WTC11 (cell line): ENCODE measurements at regions not wholly inside any gene's neighbourhood (a gene's known extent, or its start where the extent isn't known, plus 50 kb on each side); places are given as distances from the start of the nearest gene placed in this dataset.

Experiments used
- ATAC-seq: fragments of 200-7000 bp; cut with Tn5 transposase; 2 replicates; pipeline ENCODE4 v1.10.0; 2021; ENCODE audit warnings: mild to moderate bottlenecking, moderate library complexity
- CTCF ChIA-PET: fragments of 300-600 bp; sonication (Branson Sonifier 250); formaldehyde crosslinking; loops from one replicate; lab custom pipeline; 2021; ENCODE audit warnings: antibody characterized with exemption; lab: Charles Lee
- POLR2A ChIA-PET: fragments of 350-600 bp; sonication (Branson Sonifier 250); formaldehyde crosslinking; loops from one replicate; lab custom pipeline; 2021; ENCODE audit warnings: antibody characterized with exemption; lab: Charles Lee
- DNase-seq: peaks from one replicate; pipeline ENCODE4 v3.0.0; 2021; ENCODE audit warnings: low spot score
- H3K27ac Mint-ChIP-seq: 2 replicates; pipeline ENCODE4 v1.8.0; 2021; ENCODE audit warnings: mixed read lengths
- H3K27me3 Mint-ChIP-seq: 2 replicates; pipeline ENCODE4 v1.8.0; 2021; ENCODE audit warnings: low read depth, mild to moderate bottlenecking, moderate library complexity, mixed read lengths
- H3K36me3 Mint-ChIP-seq: 2 replicates; pipeline ENCODE4 v1.8.0; 2021; ENCODE audit warnings: mixed read lengths
- H3K4me1 Mint-ChIP-seq: 2 replicates; pipeline ENCODE4 v1.8.0; 2022; ENCODE audit warnings: mixed read lengths
- H3K4me3 Mint-ChIP-seq: 2 replicates; pipeline ENCODE4 v1.8.0; 2021; ENCODE audit warnings: mild to moderate bottlenecking, moderate library complexity, mixed read lengths
- H3K9me3 Mint-ChIP-seq: 2 replicates; pipeline ENCODE4 v1.8.0; 2021; ENCODE audit warnings: mixed read lengths
- CREM ChIP-seq: sonication (generic); formaldehyde crosslinking; IDR thresholded peaks from 2 replicates; pipeline ENCODE4 v1.8.1; 2022; ENCODE audit warnings: mild to moderate bottlenecking, missing genetic modification reagents, moderate library complexity
- GABPB1 ChIP-seq: sonication (generic); formaldehyde crosslinking; IDR thresholded peaks from 2 replicates; pipeline ENCODE4 v1.8.1; 2023; ENCODE audit warnings: mild to moderate bottlenecking, missing genetic modification reagents
- GRHL2 ChIP-seq: fragments of 250-450 bp; sonication (Bioruptor Pico); IDR thresholded peaks from 2 replicates; pipeline ENCODE4 v1.8.0; 2022; ENCODE audit warnings: mild to moderate bottlenecking, moderate library complexity; ENCODE audit not compliant: insufficient replicate concordance, severe bottlenecking
- JUN ChIP-seq: sonication (generic); formaldehyde crosslinking; IDR thresholded peaks from 2 replicates; pipeline ENCODE4 v1.8.0; 2023; ENCODE audit warnings: mild to moderate bottlenecking, missing genetic modification reagents
- NFE2L1 ChIP-seq: sonication (generic); formaldehyde crosslinking; IDR thresholded peaks from 2 replicates; pipeline ENCODE4 v1.8.1; 2023; ENCODE audit warnings: missing genetic modification reagents
- NR1H2 ChIP-seq: sonication (generic); formaldehyde crosslinking; IDR thresholded peaks from 2 replicates; pipeline ENCODE4 v1.9.0; 2021; ENCODE audit warnings: mild to moderate bottlenecking, moderate library complexity, missing genetic modification reagents
- PRRX2 ChIP-seq: fragments of 250-450 bp; sonication (Bioruptor Pico); IDR thresholded peaks from 2 replicates; pipeline ENCODE4 v1.8.0; 2021; ENCODE audit warnings: mild to moderate bottlenecking
- SOX15 ChIP-seq: fragments of 250-450 bp; sonication (Bioruptor Pico); IDR thresholded peaks from 2 replicates; pipeline ENCODE4 v1.9.0; 2021; ENCODE audit warnings: mild to moderate bottlenecking
- ZNF138 ChIP-seq: sonication (generic); formaldehyde crosslinking; conservative IDR thresholded peaks from 2 replicates; pipeline ENCODE4 v1.8.1; 2022; ENCODE audit warnings: mild to moderate bottlenecking, moderate library complexity, missing genetic modification reagents
- ZNF317 ChIP-seq: sonication (generic); formaldehyde crosslinking; IDR thresholded peaks from 2 replicates; pipeline ENCODE4 v1.8.1; 2023; ENCODE audit warnings: low read depth, mild to moderate bottlenecking, moderate library complexity, missing genetic modification reagents, borderline replicate concordance
- ZNF396 ChIP-seq: fragments of 250-450 bp; sonication (Bioruptor Pico); IDR thresholded peaks from 2 replicates; pipeline ENCODE4 v1.8.0; 2021; ENCODE audit warnings: mild to moderate bottlenecking, moderate library complexity, borderline replicate concordance
- ZNF416 ChIP-seq: fragments of 250-450 bp; sonication (Bioruptor Pico); IDR thresholded peaks from 2 replicates; pipeline ENCODE4 v1.9.0; 2021; ENCODE audit warnings: mild to moderate bottlenecking, inconsistent platforms
- TF ChIP-seq, protein P1 (sequence below): fragments of 250-450 bp; sonication (Bioruptor Pico); conservative IDR thresholded peaks from 2 replicates; pipeline ENCODE4 v1.9.0; 2021; ENCODE audit warnings: mild to moderate bottlenecking
- TF ChIP-seq, protein P2 (sequence below): sonication (generic); formaldehyde crosslinking; IDR thresholded peaks from 2 replicates; pipeline ENCODE4 v1.8.1; 2023; ENCODE audit warnings: mild to moderate bottlenecking, missing genetic modification reagents, borderline replicate concordance
- TF ChIP-seq, protein P3 (sequence below): sonication (generic); formaldehyde crosslinking; IDR thresholded peaks from 2 replicates; pipeline ENCODE4 v1.8.1; 2022; ENCODE audit warnings: mild to moderate bottlenecking, missing genetic modification reagents, moderate library complexity, borderline replicate concordance
- TF ChIP-seq, protein P4 (sequence below): fragments of 250-450 bp; sonication (Bioruptor Pico); IDR thresholded peaks from 2 replicates; pipeline ENCODE4 v2.1.2; 2022; ENCODE audit warnings: mild to moderate bottlenecking, moderate library complexity
- TF ChIP-seq, protein P5 (sequence below): fragments of 250-450 bp; sonication (Bioruptor Pico); IDR thresholded peaks from 2 replicates; pipeline ENCODE4 v1.9.0; 2021; ENCODE audit warnings: mild to moderate bottlenecking
- TF ChIP-seq, protein P6 (sequence below): fragments of 200-600 bp; IDR thresholded peaks from 2 replicates; pipeline ENCODE4 v1.8.0; 2022; ENCODE audit warnings: antibody characterized with exemption
- TF ChIP-seq, protein P7 (sequence below): sonication (generic); formaldehyde crosslinking; IDR thresholded peaks from 2 replicates; pipeline ENCODE4 v1.8.0; 2023; ENCODE audit warnings: missing genetic modification reagents
- TF ChIP-seq, protein P8 (sequence below): sonication (generic); formaldehyde crosslinking; IDR thresholded peaks from 2 replicates; pipeline ENCODE4 v1.8.0; 2022; ENCODE audit warnings: mild to moderate bottlenecking, missing genetic modification reagents

DNA sequence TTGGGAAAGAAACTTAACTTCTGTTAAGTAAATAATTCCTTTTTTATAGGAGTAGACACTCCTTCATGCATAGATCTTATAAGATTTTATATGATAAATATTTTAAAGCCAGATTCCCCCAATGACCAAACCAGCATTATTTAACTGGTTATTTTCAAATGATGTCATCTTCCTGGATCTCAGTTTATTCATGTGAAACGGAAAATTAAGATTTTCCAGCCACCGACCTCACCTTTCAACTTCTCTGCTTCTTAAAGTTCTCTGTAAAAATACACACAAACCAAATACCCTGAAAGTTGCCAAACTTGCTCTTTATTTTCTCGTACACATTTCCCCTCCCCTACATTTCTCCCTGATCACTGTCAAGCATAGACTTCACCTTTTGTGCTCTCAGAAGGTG is 364.2 kb downstream of the GALC start:
- DNase-seq (no peak), ATAC-seq (no peak)
- H3K4me3 Mint-ChIP-seq = no peak overlapping the region
- H3K9me3 Mint-ChIP-seq = peaks cover 8% of the 10 kb centered on the region
- CTCF ChIA-PET = interaction anchor here (2.3 kb wide), 1 partner anchor 13 kb away, joined by 8 read pairs; no protein-coding TSS in a partner anchor
- TF ChIP-seq ZNF416 = no peak
- TF ChIP-seq PRRX2 = no peak
- TF ChIP-seq, protein P1, sequence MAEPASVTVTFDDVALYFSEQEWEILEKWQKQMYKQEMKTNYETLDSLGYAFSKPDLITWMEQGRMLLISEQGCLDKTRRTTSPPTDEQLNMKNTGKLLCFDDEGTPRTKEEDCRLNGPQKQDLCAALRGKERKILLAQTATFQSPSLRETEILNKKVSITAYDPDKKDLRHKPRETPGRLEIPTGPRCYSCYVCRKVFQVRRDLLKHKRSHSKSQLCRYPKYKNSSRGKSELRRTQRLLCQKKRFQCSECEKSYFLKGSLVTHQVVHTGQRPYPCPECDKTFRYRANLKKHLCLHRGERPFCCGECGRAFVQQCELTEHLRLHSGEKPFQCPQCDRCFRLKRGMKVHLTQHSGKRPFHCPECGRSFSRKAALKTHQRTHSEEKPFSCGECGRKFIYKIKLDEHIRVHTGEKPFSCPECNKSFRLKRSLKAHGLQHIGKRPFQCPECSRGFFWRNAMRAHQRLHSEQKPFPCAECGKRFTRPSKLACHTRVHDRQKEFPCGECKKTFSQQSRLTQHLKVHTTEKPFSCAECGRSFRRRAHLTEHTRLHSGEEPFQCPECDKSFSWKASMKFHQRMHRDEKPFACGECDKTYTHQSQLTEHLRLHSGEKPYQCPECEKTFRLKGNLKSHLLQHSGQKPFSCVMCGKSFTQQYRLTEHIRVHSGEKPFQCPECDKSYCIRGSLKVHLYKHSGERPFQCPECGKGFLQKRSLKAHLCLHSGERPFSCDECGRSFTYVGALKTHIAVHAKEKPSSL = no peak
- TF ChIP-seq, protein P2, sequence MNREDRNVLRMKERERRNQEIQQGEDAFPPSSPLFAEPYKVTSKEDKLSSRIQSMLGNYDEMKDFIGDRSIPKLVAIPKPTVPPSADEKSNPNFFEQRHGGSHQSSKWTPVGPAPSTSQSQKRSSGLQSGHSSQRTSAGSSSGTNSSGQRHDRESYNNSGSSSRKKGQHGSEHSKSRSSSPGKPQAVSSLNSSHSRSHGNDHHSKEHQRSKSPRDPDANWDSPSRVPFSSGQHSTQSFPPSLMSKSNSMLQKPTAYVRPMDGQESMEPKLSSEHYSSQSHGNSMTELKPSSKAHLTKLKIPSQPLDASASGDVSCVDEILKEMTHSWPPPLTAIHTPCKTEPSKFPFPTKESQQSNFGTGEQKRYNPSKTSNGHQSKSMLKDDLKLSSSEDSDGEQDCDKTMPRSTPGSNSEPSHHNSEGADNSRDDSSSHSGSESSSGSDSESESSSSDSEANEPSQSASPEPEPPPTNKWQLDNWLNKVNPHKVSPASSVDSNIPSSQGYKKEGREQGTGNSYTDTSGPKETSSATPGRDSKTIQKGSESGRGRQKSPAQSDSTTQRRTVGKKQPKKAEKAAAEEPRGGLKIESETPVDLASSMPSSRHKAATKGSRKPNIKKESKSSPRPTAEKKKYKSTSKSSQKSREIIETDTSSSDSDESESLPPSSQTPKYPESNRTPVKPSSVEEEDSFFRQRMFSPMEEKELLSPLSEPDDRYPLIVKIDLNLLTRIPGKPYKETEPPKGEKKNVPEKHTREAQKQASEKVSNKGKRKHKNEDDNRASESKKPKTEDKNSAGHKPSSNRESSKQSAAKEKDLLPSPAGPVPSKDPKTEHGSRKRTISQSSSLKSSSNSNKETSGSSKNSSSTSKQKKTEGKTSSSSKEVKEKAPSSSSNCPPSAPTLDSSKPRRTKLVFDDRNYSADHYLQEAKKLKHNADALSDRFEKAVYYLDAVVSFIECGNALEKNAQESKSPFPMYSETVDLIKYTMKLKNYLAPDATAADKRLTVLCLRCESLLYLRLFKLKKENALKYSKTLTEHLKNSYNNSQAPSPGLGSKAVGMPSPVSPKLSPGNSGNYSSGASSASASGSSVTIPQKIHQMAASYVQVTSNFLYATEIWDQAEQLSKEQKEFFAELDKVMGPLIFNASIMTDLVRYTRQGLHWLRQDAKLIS (CRISPR knock-in tag) = no peak
- TF ChIP-seq ZNF138 (CRISPR knock-in tag) = no peak
- no peak for TF ChIP-seq ZNF396 (CRISPR knock-in tag)
- TF ChIP-seq, protein P3, sequence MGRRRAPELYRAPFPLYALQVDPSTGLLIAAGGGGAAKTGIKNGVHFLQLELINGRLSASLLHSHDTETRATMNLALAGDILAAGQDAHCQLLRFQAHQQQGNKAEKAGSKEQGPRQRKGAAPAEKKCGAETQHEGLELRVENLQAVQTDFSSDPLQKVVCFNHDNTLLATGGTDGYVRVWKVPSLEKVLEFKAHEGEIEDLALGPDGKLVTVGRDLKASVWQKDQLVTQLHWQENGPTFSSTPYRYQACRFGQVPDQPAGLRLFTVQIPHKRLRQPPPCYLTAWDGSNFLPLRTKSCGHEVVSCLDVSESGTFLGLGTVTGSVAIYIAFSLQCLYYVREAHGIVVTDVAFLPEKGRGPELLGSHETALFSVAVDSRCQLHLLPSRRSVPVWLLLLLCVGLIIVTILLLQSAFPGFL (CRISPR knock-in tag) = no peak
- no peak for TF ChIP-seq CREM (CRISPR knock-in tag)
- TF ChIP-seq, protein P4, sequence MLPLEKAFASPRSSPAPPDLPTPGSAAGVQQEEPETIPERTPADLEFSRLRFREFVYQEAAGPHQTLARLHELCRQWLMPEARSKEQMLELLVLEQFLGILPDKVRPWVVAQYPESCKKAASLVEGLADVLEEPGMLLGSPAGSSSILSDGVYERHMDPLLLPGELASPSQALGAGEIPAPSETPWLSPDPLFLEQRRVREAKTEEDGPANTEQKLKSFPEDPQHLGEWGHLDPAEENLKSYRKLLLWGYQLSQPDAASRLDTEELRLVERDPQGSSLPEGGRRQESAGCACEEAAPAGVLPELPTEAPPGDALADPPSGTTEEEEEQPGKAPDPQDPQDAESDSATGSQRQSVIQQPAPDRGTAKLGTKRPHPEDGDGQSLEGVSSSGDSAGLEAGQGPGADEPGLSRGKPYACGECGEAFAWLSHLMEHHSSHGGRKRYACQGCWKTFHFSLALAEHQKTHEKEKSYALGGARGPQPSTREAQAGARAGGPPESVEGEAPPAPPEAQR (CRISPR knock-in tag) = no peak
- TF ChIP-seq GABPB1 (CRISPR knock-in tag) = no peak
- POLR2A ChIA-PET = no interaction called here
- H3K27ac Mint-ChIP-seq = no peak overlapping the region
- peaks cover 20% of the 10 kb centered on the region for H3K4me1 Mint-ChIP-seq
- H3K36me3 Mint-ChIP-seq = no peaks in the 10 kb centered on the region
- H3K27me3 Mint-ChIP-seq = peaks cover 6% of the 10 kb centered on the region

DNA sequence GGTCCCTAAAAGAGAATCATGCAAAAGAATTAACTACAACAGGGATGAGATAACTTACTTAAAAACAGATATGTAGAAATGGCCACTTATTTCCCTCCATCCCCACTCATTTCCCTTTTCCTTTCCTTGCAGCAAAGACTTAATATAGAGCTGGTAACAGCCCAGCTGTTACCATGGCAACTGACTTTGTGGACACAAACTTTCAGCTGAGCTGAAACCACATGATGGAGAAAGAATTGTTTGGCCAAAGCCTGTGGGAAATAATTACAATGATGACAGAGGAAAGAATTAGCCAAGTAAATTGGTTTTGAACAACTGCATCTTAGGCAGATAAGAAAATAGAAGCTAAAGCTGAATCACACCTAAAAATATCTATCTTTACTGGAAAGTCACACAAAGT is 364.9 kb downstream of the GALC start:
- Mint-ChIP-seq H3K27ac (no peak overlapping the region), H3K4me1 (peaks cover 20% of the 10 kb centered on the region), H3K36me3 (peaks cover 2% of the 10 kb centered on the region), H3K27me3 (peaks cover 7% of the 10 kb centered on the region), H3K9me3 (peaks cover 14% of the 10 kb centered on the region), H3K4me3 (no peak overlapping the region)
- DNase-seq (no peak), ATAC-seq (no peak)
- POLR2A ChIA-PET = no interaction called here
- CTCF ChIA-PET = interaction anchor here (2.3 kb wide), 1 partner anchor 12 kb away, joined by 8 read pairs; no protein-coding TSS in a partner anchor
- no peak for TF ChIP-seq ZNF317 (CRISPR knock-in tag)
- TF ChIP-seq NFE2L1 (CRISPR knock-in tag) = no peak
- no peak for TF ChIP-seq SOX15 (CRISPR knock-in tag)
- no peak for TF ChIP-seq GRHL2
- TF ChIP-seq, protein P5, sequence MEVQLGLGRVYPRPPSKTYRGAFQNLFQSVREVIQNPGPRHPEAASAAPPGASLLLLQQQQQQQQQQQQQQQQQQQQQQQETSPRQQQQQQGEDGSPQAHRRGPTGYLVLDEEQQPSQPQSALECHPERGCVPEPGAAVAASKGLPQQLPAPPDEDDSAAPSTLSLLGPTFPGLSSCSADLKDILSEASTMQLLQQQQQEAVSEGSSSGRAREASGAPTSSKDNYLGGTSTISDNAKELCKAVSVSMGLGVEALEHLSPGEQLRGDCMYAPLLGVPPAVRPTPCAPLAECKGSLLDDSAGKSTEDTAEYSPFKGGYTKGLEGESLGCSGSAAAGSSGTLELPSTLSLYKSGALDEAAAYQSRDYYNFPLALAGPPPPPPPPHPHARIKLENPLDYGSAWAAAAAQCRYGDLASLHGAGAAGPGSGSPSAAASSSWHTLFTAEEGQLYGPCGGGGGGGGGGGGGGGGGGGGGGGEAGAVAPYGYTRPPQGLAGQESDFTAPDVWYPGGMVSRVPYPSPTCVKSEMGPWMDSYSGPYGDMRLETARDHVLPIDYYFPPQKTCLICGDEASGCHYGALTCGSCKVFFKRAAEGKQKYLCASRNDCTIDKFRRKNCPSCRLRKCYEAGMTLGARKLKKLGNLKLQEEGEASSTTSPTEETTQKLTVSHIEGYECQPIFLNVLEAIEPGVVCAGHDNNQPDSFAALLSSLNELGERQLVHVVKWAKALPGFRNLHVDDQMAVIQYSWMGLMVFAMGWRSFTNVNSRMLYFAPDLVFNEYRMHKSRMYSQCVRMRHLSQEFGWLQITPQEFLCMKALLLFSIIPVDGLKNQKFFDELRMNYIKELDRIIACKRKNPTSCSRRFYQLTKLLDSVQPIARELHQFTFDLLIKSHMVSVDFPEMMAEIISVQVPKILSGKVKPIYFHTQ (CRISPR knock-in tag) = no peak
- TF ChIP-seq, protein P6, sequence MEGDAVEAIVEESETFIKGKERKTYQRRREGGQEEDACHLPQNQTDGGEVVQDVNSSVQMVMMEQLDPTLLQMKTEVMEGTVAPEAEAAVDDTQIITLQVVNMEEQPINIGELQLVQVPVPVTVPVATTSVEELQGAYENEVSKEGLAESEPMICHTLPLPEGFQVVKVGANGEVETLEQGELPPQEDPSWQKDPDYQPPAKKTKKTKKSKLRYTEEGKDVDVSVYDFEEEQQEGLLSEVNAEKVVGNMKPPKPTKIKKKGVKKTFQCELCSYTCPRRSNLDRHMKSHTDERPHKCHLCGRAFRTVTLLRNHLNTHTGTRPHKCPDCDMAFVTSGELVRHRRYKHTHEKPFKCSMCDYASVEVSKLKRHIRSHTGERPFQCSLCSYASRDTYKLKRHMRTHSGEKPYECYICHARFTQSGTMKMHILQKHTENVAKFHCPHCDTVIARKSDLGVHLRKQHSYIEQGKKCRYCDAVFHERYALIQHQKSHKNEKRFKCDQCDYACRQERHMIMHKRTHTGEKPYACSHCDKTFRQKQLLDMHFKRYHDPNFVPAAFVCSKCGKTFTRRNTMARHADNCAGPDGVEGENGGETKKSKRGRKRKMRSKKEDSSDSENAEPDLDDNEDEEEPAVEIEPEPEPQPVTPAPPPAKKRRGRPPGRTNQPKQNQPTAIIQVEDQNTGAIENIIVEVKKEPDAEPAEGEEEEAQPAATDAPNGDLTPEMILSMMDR = no peak
- TF ChIP-seq, protein P7, sequence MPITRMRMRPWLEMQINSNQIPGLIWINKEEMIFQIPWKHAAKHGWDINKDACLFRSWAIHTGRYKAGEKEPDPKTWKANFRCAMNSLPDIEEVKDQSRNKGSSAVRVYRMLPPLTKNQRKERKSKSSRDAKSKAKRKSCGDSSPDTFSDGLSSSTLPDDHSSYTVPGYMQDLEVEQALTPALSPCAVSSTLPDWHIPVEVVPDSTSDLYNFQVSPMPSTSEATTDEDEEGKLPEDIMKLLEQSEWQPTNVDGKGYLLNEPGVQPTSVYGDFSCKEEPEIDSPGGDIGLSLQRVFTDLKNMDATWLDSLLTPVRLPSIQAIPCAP (CRISPR knock-in tag) = no peak
- TF ChIP-seq, protein P8, sequence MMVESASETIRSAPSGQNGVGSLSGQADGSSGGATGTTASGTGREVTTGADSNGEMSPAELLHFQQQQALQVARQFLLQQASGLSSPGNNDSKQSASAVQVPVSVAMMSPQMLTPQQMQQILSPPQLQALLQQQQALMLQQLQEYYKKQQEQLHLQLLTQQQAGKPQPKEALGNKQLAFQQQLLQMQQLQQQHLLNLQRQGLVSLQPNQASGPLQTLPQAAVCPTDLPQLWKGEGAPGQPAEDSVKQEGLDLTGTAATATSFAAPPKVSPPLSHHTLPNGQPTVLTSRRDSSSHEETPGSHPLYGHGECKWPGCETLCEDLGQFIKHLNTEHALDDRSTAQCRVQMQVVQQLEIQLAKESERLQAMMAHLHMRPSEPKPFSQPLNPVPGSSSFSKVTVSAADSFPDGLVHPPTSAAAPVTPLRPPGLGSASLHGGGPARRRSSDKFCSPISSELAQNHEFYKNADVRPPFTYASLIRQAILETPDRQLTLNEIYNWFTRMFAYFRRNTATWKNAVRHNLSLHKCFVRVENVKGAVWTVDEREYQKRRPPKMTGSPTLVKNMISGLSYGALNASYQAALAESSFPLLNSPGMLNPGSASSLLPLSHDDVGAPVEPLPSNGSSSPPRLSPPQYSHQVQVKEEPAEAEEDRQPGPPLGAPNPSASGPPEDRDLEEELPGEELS (CRISPR knock-in tag) = no peak
- TF ChIP-seq JUN = no peak
- TF ChIP-seq NR1H2 (CRISPR knock-in tag) = no peak
